ENCODE measurements at regions not wholly inside any gene's neighbourhood (a gene's known extent, or its start where the extent isn't known, plus 50 kb on each side); places are given as distances from the start of the nearest gene placed in this dataset.

- Histone ChIP-seq H3K4me2 (no peak overlapping the region), H2AFZ (ENCODE audit: low read depth) (no peak overlapping the region), H3F3A (replicated peaks; ENCODE audit: insufficient read depth) (no peaks in the 10 kb centered on the region), H3K27me3 (ENCODE audit: insufficient read depth) (no peaks in the 10 kb centered on the region), H3K79me2 (ENCODE audit: insufficient read depth) (no peaks in the 10 kb centered on the region), H3K36me3 (replicated peaks in 1 of 2; ENCODE audit: control insufficient read depth in 1 of 2, insufficient read depth in 2 of 2, low read length in 1 of 2) (no peaks in the 10 kb centered on the region), H3K4me3 (ENCODE audit: low read depth in 2 of 2, low read length in 1 of 2) (no peak overlapping the region), H3K9me2 (no peaks in the 10 kb centered on the region), H3K9ac (no peak overlapping the region), H3K4me1 (ENCODE audit: control insufficient read depth in 1 of 2, insufficient read depth in 2 of 2, low read depth in 1 of 2, low read length in 1 of 2) (no peaks in the 10 kb centered on the region; a peak in 1 of 4 replicates), H3K27ac (ENCODE audit: low read depth in 2 of 2, low read length in 1 of 2) (no peak overlapping the region), H4K20me1 (ENCODE audit: insufficient read depth) (no peaks in the 10 kb centered on the region), H3K9me3 (peaks cover 7% of the 10 kb centered on the region; the same call in 1 of the 2 replicates)
- no peak for DNase-seq
- POLR2A ChIA-PET = no interaction called here
- TF ChIP-seq TCF12 (IDR thresholded peaks at IDR 0.05) = no peak
- TF ChIP-seq MAX (IDR thresholded peaks at IDR 0.05; ENCODE audit: low read depth) = no peak
- no peak for TF ChIP-seq EZH2phosphoT487 (IDR thresholded peaks at IDR 0.05; ENCODE audit: borderline replicate concordance, low read depth)
- TF ChIP-seq RAD21 (IDR thresholded peaks at IDR 0.05; ENCODE audit: low read length) = no peak
- no peak for TF ChIP-seq GABPA (IDR thresholded peaks at IDR 0.05; ENCODE audit: low read depth)
- no peak for TF ChIP-seq ELF1 (IDR thresholded peaks at IDR 0.05)
- TF ChIP-seq IRF3 (IDR thresholded peaks at IDR 0.05; ENCODE audit: low read depth, low read length) = no peak
- TF ChIP-seq USF2 (IDR thresholded peaks at IDR 0.05; ENCODE audit: borderline replicate concordance, low read depth, low read length) = no peak
- TF ChIP-seq YY1 (IDR thresholded peaks at IDR 0.05; ENCODE audit: low read depth) = no peak
- no peak for TF ChIP-seq MXI1 (IDR thresholded peaks at IDR 0.05; ENCODE audit: low read depth, low read length)
- CTCF ChIA-PET = interaction anchor here (0.6 to 2.3 kb wide), 4 partner anchors 10 to 125 kb away, joined by 3 to 6 read pairs (median 6); no protein-coding TSS in a partner anchor
- 23% methylated on average over 5 of the region's 5 CpGs for WGBS (ENCODE audit: low lambda C conversion rate)
Observed at GRCh38 chr6:20279608-20280287, 67.5 kb upstream of the MBOAT1 start.

GRCh38 chr6:20280288-20280621 is 68.0 kb upstream of the MBOAT1 start:
- no peak for DNase-seq
- Histone ChIP-seq H3K79me2 (ENCODE audit: insufficient read depth) (no peaks in the 10 kb centered on the region), H3K4me1 (ENCODE audit: control insufficient read depth in 1 of 2, insufficient read depth in 2 of 2, low read depth in 1 of 2, low read length in 1 of 2) (no peaks in the 10 kb centered on the region; a peak in 1 of 4 replicates), H3K4me3 (ENCODE audit: low read depth in 2 of 2, low read length in 1 of 2) (no peak overlapping the region), H4K20me1 (ENCODE audit: insufficient read depth) (no peaks in the 10 kb centered on the region), H3K36me3 (replicated peaks in 1 of 2; ENCODE audit: control insufficient read depth in 1 of 2, insufficient read depth in 2 of 2, low read length in 1 of 2) (no peaks in the 10 kb centered on the region), H3F3A (replicated peaks; ENCODE audit: insufficient read depth) (no peaks in the 10 kb centered on the region), H2AFZ (ENCODE audit: low read depth) (no peak overlapping the region), H3K27ac (ENCODE audit: low read depth in 2 of 2, low read length in 1 of 2) (no peak overlapping the region), H3K9me3 (peaks cover 7% of the 10 kb centered on the region; the same call in 1 of the 2 replicates), H3K4me2 (no peak overlapping the region), H3K9ac (no peak overlapping the region), H3K9me2 (no peaks in the 10 kb centered on the region), H3K27me3 (ENCODE audit: insufficient read depth) (no peaks in the 10 kb centered on the region)
- WGBS (ENCODE audit: low lambda C conversion rate) = 45% methylated on average over 3 of the region's 3 CpGs
- CTCF ChIA-PET = interaction anchor here (1.7 kb wide), 1 partner anchor 124 kb away, joined by 5 read pairs; no protein-coding TSS in a partner anchor
- TF ChIP-seq JUND (IDR thresholded peaks at IDR 0.05) = no peak
- TF ChIP-seq REST (IDR thresholded peaks at IDR 0.05; ENCODE audit: low read depth, low read length) = no peak
- no peak for TF ChIP-seq RCOR1 (IDR thresholded peaks at IDR 0.05; ENCODE audit: low read length)
- no peak for TF ChIP-seq GABPA (IDR thresholded peaks at IDR 0.05; ENCODE audit: low read depth)
- no peak for TF ChIP-seq CTCF (IDR thresholded peaks at IDR 0.05)
- no peak for TF ChIP-seq NRF1 (IDR thresholded peaks at IDR 0.05; ENCODE audit: low read depth, low read length)
- no peak for TF ChIP-seq MAX (IDR thresholded peaks at IDR 0.05; ENCODE audit: low read depth)
- TF ChIP-seq FOXM1 (IDR thresholded peaks at IDR 0.05; ENCODE audit: low read depth) = no peak
- no peak for TF ChIP-seq FOXJ3 (CRISPR knock-in tag; IDR thresholded peaks at IDR 0.05)
- POLR2A ChIA-PET = no interaction called here

Measured in SK-N-SH (cell line).